GM18907 (cell line): ENCODE measurements at regions not wholly inside any gene's neighbourhood (a gene's known extent, or its start where the extent isn't known, plus 50 kb on each side); places are given as distances from the start of the nearest gene placed in this dataset.

ENCODE experiments used
- ATAC-seq: cut with Tn5 transposase; IDR thresholded peaks from one replicate; pipeline ENCODE4 v1.9.1; 2021; ENCODE audit warnings: mild to moderate bottlenecking, moderate library complexity; ENCODE audit not compliant: unreplicated experiment

GRCh38 chr17:77426676-77427386 is 286.1 kb downstream of the SEC14L1 start:
- ATAC-seq = no peak

GRCh38 chr17:77427391-77427991 is 286.7 kb downstream of the SEC14L1 start:
- ATAC-seq = no peak

- ATAC-seq = peak; percentile 36
These were observed 287.4 kb downstream of the SEC14L1 start for GRCh38 chr17:77428020-77428748.

GRCh38 chr17:77428749-77429368 is 288.1 kb downstream of the SEC14L1 start:
- ATAC-seq = no peak

- no peak for ATAC-seq
These were observed 288.7 kb downstream of the SEC14L1 start for GRCh38 chr17:77429369-77429968.

- no peak for ATAC-seq
These were observed 289.4 kb downstream of the SEC14L1 start for GRCh38 chr17:77429969-77430752.

GRCh38 chr17:77432034-77432661 is 291.4 kb downstream of the SEC14L1 start:
- ATAC-seq = no peak

GRCh38 chr17:77432742-77433141 is 292.0 kb downstream of the SEC14L1 start:
- no peak for ATAC-seq

- ATAC-seq = peak; percentile 40
These were observed 292.8 kb downstream of the SEC14L1 start for GRCh38 chr17:77433385-77434135.

- no peak for ATAC-seq
These were observed 293.7 kb downstream of the SEC14L1 start for GRCh38 chr17:77434136-77435114.

- no peak for ATAC-seq
These were observed 294.7 kb downstream of the SEC14L1 start for GRCh38 chr17:77435272-77436057.

- ATAC-seq = no peak
These were observed 295.3 kb downstream of the SEC14L1 start for GRCh38 chr17:77436058-77436442.

- no peak for ATAC-seq
These were observed 295.7 kb downstream of the SEC14L1 start for GRCh38 chr17:77436481-77436880.

GRCh38 chr17:77437017-77437416 is 296.2 kb downstream of the SEC14L1 start:
- ATAC-seq = no peak

GRCh38 chr17:77437747-77438146 is 297.0 kb downstream of the SEC14L1 start:
- no peak for ATAC-seq

GRCh38 chr17:77438241-77439188 is 297.7 kb downstream of the SEC14L1 start:
- no peak for ATAC-seq
